Trophoblast cell (in vitro differentiated cells and primary cell): ENCODE measurements at regions not wholly inside any gene's neighbourhood (a gene's known extent, or its start where the extent isn't known, plus 50 kb on each side); places are given as distances from the start of the nearest gene placed in this dataset.

Source experiments
- DNase-seq, 2 donors: peaks; one replicate each; pipeline ENCODE4 v3.0.0-alpha.2; 2016
- H2AFZ ChIP-seq: 2 replicates; pipeline ENCODE4 v1.6.1; 2013; ENCODE audit warnings: low read length, moderate library complexity, mild to moderate bottlenecking; ENCODE audit not compliant: insufficient read depth, poor library complexity
- H2AK5ac ChIP-seq: 2 replicates; pipeline ENCODE4 v1.6.1; 2013; ENCODE audit warnings: mild to moderate bottlenecking, low read length
- H2BK120ac ChIP-seq: 2 replicates; pipeline ENCODE4 v1.6.1; 2013; ENCODE audit warnings: low read length, mild to moderate bottlenecking, moderate library complexity; ENCODE audit not compliant: insufficient read depth, poor library complexity
- H2BK12ac ChIP-seq: 2 replicates; pipeline ENCODE4 v1.6.1; 2013; ENCODE audit warnings: mild to moderate bottlenecking, low read length, moderate library complexity
- H2BK5ac ChIP-seq: 2 replicates; pipeline ENCODE4 v1.6.1; 2013; ENCODE audit warnings: low read length, low read depth, moderate library complexity, mild to moderate bottlenecking; ENCODE audit not compliant: poor library complexity
- H3K14ac ChIP-seq: 2 replicates; pipeline ENCODE4 v1.6.1; 2013; ENCODE audit warnings: mild to moderate bottlenecking, low read length
- H3K18ac ChIP-seq: 2 replicates; pipeline ENCODE4 v1.6.1; 2013; ENCODE audit warnings: mild to moderate bottlenecking, low read length
- H3K23ac ChIP-seq: 2 replicates; pipeline ENCODE4 v1.6.1; 2013; ENCODE audit warnings: low read length
- H3K27ac ChIP-seq: 2 replicates; pipeline ENCODE4 v1.5.1; 2013; ENCODE audit warnings: low read depth, mild to moderate bottlenecking, inconsistent platforms, low read length, moderate library complexity
- H3K27me3 ChIP-seq: 2 replicates; pipeline ENCODE4 v1.6.1; 2013; ENCODE audit warnings: inconsistent platforms, mild to moderate bottlenecking, low read length, moderate library complexity; ENCODE audit not compliant: insufficient read depth
- H3K36me3 ChIP-seq, 2 experiments: 1 replicate in 1 of 2; 2 replicates in 1 of 2; pipeline ENCODE4 v1.6.1; 2013; ENCODE audit warnings: low read length in 2 of 2, mild to moderate bottlenecking in 2 of 2, moderate library complexity in 1 of 2; ENCODE audit not compliant: insufficient read depth in 2 of 2, control insufficient read depth in 1 of 2
- H3K4ac ChIP-seq: 2 replicates; pipeline ENCODE4 v1.6.1; 2013; ENCODE audit warnings: low read depth, mild to moderate bottlenecking, low read length, moderate library complexity
- H3K4me1 ChIP-seq, 2 experiments: 1 replicate in 1 of 2; 2 replicates in 1 of 2; pipeline ENCODE4 v1.6.1; 2013; ENCODE audit warnings: low read length in 2 of 2, mild to moderate bottlenecking in 2 of 2, moderate library complexity in 1 of 2; ENCODE audit not compliant: insufficient read depth in 2 of 2, control insufficient read depth in 1 of 2
- H3K4me2 ChIP-seq: 2 replicates; pipeline ENCODE4 v1.6.1; 2013; ENCODE audit warnings: inconsistent platforms, mild to moderate bottlenecking, low read length, moderate library complexity
- H3K4me3 ChIP-seq: 2 replicates; pipeline ENCODE4 v1.5.1; 2013; ENCODE audit warnings: mild to moderate bottlenecking, low read depth, low read length, inconsistent platforms
- H3K79me1 ChIP-seq: one replicate; pipeline ENCODE4 v1.6.1; 2013; ENCODE audit warnings: low read length
- H3K79me2 ChIP-seq: 2 replicates; pipeline ENCODE4 v1.6.1; 2013; ENCODE audit warnings: low read length, mild to moderate bottlenecking; ENCODE audit not compliant: control insufficient read depth, insufficient read depth, poor library complexity
- H3K9ac ChIP-seq: 2 replicates; pipeline ENCODE4 v1.6.1; 2013; ENCODE audit warnings: mild to moderate bottlenecking, low read length
- H3K9me3 ChIP-seq: 2 replicates; pipeline ENCODE4 v1.6.1; 2013; ENCODE audit warnings: low read depth, mild to moderate bottlenecking, control low read depth, inconsistent platforms, low read length; ENCODE audit not compliant: insufficient read depth
- H4K12ac ChIP-seq: 2 replicates; pipeline ENCODE4 v1.6.1; 2013; ENCODE audit warnings: low read depth, mild to moderate bottlenecking, low read length, moderate library complexity
- H4K8ac ChIP-seq: 2 replicates; pipeline ENCODE4 v1.6.1; 2013; ENCODE audit warnings: low read depth, mild to moderate bottlenecking, low read length, moderate library complexity
- H4K91ac ChIP-seq: one replicate; pipeline ENCODE4 v1.6.1; 2013; ENCODE audit warnings: low read depth, mild to moderate bottlenecking, low read length, moderate library complexity
- WGBS: extraction: QIAGEN DNeasy Blood & Tissue Kit; methylation state at CpG from one replicate; pipeline ENCODE4 v1.1.7; 2013; ENCODE audit warnings: missing lambda C conversion rate; ENCODE audit not compliant: insufficient read length, insufficient coverage; ENCODE audit errors: extremely low coverage; 5-methylcytosine and 5-hydroxymethylcytosine counted together

- no peak overlapping the region for H2AFZ ChIP-seq
- H3K23ac ChIP-seq: no peak overlapping the region
- DNase-seq: no peak
- no peak overlapping the region for H2AK5ac ChIP-seq
- H2BK120ac ChIP-seq: no peak overlapping the region
- H3K36me3 ChIP-seq: no peaks in the 10 kb centered on the region
- no CpG with 5 or more reads among the region's 5 CpGs for WGBS
- H3K4ac ChIP-seq: no peak overlapping the region
- H3K4me1 ChIP-seq: no peaks in the 10 kb centered on the region
- H3K27ac ChIP-seq: no peak overlapping the region
- no peak overlapping the region for H2BK5ac ChIP-seq
- H4K12ac ChIP-seq: no peak overlapping the region
- H3K79me2 ChIP-seq: no peaks in the 10 kb centered on the region
- H3K79me1 ChIP-seq: no peaks in the 10 kb centered on the region
- H3K4me3 ChIP-seq: no peak overlapping the region
- H4K8ac ChIP-seq: no peak overlapping the region
- H3K14ac ChIP-seq: no peak overlapping the region
- no peaks in the 10 kb centered on the region for H3K9me3 ChIP-seq
- no peak overlapping the region for H3K4me2 ChIP-seq
- no peak overlapping the region for H3K9ac ChIP-seq
- H2BK12ac ChIP-seq: no peak overlapping the region
- no peak overlapping the region for H4K91ac ChIP-seq
- no peak overlapping the region for H3K18ac ChIP-seq
- H3K27me3 ChIP-seq: no peaks in the 10 kb centered on the region
Measured at GRCh38 chr21:40912375-40912774, 65.4 kb upstream of the DSCAM start.

- H3K23ac ChIP-seq: no peak overlapping the region
- H3K4ac ChIP-seq: no peak overlapping the region
- no peaks in the 10 kb centered on the region for H3K27me3 ChIP-seq
- no peak overlapping the region for H3K9ac ChIP-seq
- H3K4me1 ChIP-seq: no peaks in the 10 kb centered on the region
- no peak overlapping the region for H2BK5ac ChIP-seq
- no peak for DNase-seq
- no peaks in the 10 kb centered on the region for H3K79me2 ChIP-seq
- no peak overlapping the region for H4K12ac ChIP-seq
- no peaks in the 10 kb centered on the region for H3K36me3 ChIP-seq
- no peaks in the 10 kb centered on the region for H3K9me3 ChIP-seq
- H2BK120ac ChIP-seq: no peak overlapping the region
- H3K79me1 ChIP-seq: no peaks in the 10 kb centered on the region
- no peak overlapping the region for H4K91ac ChIP-seq
- no peak overlapping the region for H3K18ac ChIP-seq
- no peak overlapping the region for H2AK5ac ChIP-seq
- H3K4me2 ChIP-seq: no peak overlapping the region
- H2AFZ ChIP-seq: no peak overlapping the region
- no peak overlapping the region for H2BK12ac ChIP-seq
- H4K8ac ChIP-seq: no peak overlapping the region
- peak overlapping the region; percentile 28 for H3K4me3 ChIP-seq
- no peak overlapping the region for H3K14ac ChIP-seq
- no CpG with 5 or more reads among the region's 6 CpGs for WGBS
- no peak overlapping the region for H3K27ac ChIP-seq
Measured at GRCh38 chr21:40915114-40915513, 68.2 kb upstream of the DSCAM start.

- no peak overlapping the region for H2BK12ac ChIP-seq
- no peak overlapping the region for H2AFZ ChIP-seq
- no peak overlapping the region for H4K8ac ChIP-seq
- H3K4me3 ChIP-seq: no peak overlapping the region
- H3K4me1 ChIP-seq: no peaks in the 10 kb centered on the region
- H2AK5ac ChIP-seq: no peak overlapping the region
- no peaks in the 10 kb centered on the region for H3K79me2 ChIP-seq
- no peak overlapping the region for H3K9ac ChIP-seq
- no peak overlapping the region for H2BK5ac ChIP-seq
- H3K18ac ChIP-seq: no peak overlapping the region
- H3K4me2 ChIP-seq: no peak overlapping the region
- WGBS: no CpG with 5 or more reads among the region's 8 CpGs
- no peaks in the 10 kb centered on the region for H3K79me1 ChIP-seq
- H3K4ac ChIP-seq: no peak overlapping the region
- H3K23ac ChIP-seq: no peak overlapping the region
- H3K27me3 ChIP-seq: no peaks in the 10 kb centered on the region
- H3K9me3 ChIP-seq: no peaks in the 10 kb centered on the region
- H4K12ac ChIP-seq: no peak overlapping the region
- H3K36me3 ChIP-seq: no peaks in the 10 kb centered on the region
- DNase-seq: no peak
- H3K27ac ChIP-seq: no peak overlapping the region
- H3K14ac ChIP-seq: no peak overlapping the region
- H2BK120ac ChIP-seq: no peak overlapping the region
- no peak overlapping the region for H4K91ac ChIP-seq
Measured at GRCh38 chr21:40923407-40923806, 76.4 kb upstream of the DSCAM start.

- Histone ChIP-seq H2BK120ac (no peak overlapping the region), H3K27ac (no peak overlapping the region), H3K9ac (no peak overlapping the region), H3K79me1 (no peaks in the 10 kb centered on the region), H4K12ac (no peak overlapping the region), H3K18ac (no peak overlapping the region), H3K9me3 (peaks cover 2% of the 10 kb centered on the region), H3K4me3 (no peak overlapping the region), H3K23ac (no peak overlapping the region), H3K4me1 (no peaks in the 10 kb centered on the region), H3K4ac (no peak overlapping the region), H2AFZ (no peak overlapping the region), H4K8ac (no peak overlapping the region), H3K14ac (no peak overlapping the region), H3K27me3 (no peaks in the 10 kb centered on the region), H3K4me2 (no peak overlapping the region), H2BK5ac (no peak overlapping the region), H3K36me3 (no peaks in the 10 kb centered on the region), H2BK12ac (no peak overlapping the region), H4K91ac (no peak overlapping the region), H3K79me2 (no peaks in the 10 kb centered on the region), H2AK5ac (no peak overlapping the region)
- no CpG with 5 or more reads among the region's 7 CpGs for WGBS
- DNase-seq: no peak
Measured at GRCh38 chr21:40923901-40924300, 76.9 kb upstream of the DSCAM start.
